GM21381 (cell line): ENCODE measurements at regions not wholly inside any gene's neighbourhood (a gene's known extent, or its start where the extent isn't known, plus 50 kb on each side); places are given as distances from the start of the nearest gene placed in this dataset.
"Not testable (repeated sequence)": the region's sequence is repeated elsewhere in the genome, so short reads cannot be mapped to it uniquely, and the experiment has no call there.

Experiments used
- ATAC-seq: cut with Tn5 transposase; IDR thresholded peaks from one replicate; pipeline ENCODE4 v1.9.1; 2021; ENCODE audit warnings: mild to moderate bottlenecking, moderate library complexity; ENCODE audit not compliant: unreplicated experiment

GRCh38 chr6:170213637-170214018 is 77.2 kb downstream of the DLL1 start:
- ATAC-seq, result not testable (repeated sequence)

GRCh38 chr6:170212956-170213636 is 77.8 kb downstream of the DLL1 start:
- ATAC-seq, result no peak

GRCh38 chr6:170212051-170212756 is 78.7 kb downstream of the DLL1 start:
- no peak for ATAC-seq

- ATAC-seq, result no peak
These were observed 79.4 kb downstream of the DLL1 start for GRCh38 chr6:170211404-170212025.

GRCh38 chr6:170210651-170211403 is 80.1 kb downstream of the DLL1 start:
- no peak for ATAC-seq

GRCh38 chr6:170210026-170210390 is 80.9 kb downstream of the DLL1 start:
- ATAC-seq, result no peak

- no peak for ATAC-seq
These were observed 81.4 kb downstream of the DLL1 start for GRCh38 chr6:170209354-170210025.

- ATAC-seq, result no peak
These were observed 82.1 kb downstream of the DLL1 start for GRCh38 chr6:170208651-170209353.

GRCh38 chr6:170208182-170208601 is 82.7 kb downstream of the DLL1 start:
- no peak for ATAC-seq

GRCh38 chr6:170207586-170208181 is 83.2 kb downstream of the DLL1 start:
- ATAC-seq, result no peak

- ATAC-seq, result no peak
These were observed 83.9 kb downstream of the DLL1 start for GRCh38 chr6:170206851-170207431.

GRCh38 chr6:170206317-170206621 is 84.6 kb downstream of the DLL1 start:
- no peak for ATAC-seq

- no peak for ATAC-seq
These were observed 85.2 kb downstream of the DLL1 start for GRCh38 chr6:170205534-170206316.

GRCh38 chr6:170205126-170205525 is 85.8 kb downstream of the DLL1 start:
- no peak for ATAC-seq

- no peak for ATAC-seq
These were observed 87.7 kb downstream of the DLL1 start for GRCh38 chr6:170203212-170203611.

GRCh38 chr6:170202416-170203135 is 88.3 kb downstream of the DLL1 start:
- ATAC-seq, result no peak

GRCh38 chr6:170201361-170201760 is 89.5 kb downstream of the DLL1 start:
- no peak for ATAC-seq

GRCh38 chr6:170200458-170200891 is 90.4 kb downstream of the DLL1 start:
- ATAC-seq, result no peak
